Esophagus squamous epithelium (tissue), 4 donors: ENCODE measurements at regions not wholly inside any gene's neighbourhood (a gene's known extent, or its start where the extent isn't known, plus 50 kb on each side); places are given as distances from the start of the nearest gene placed in this dataset.

Experiments used
- CTCF ChIP-seq, 6 experiments: fragments of 450-650 bp in 4 of 6; fragments of 200-600 bp in 2 of 6; sonication (generic) in 2 of 6; IDR thresholded peaks; one replicate each; pipeline ENCODE4 v1.5.1; 2016 to 2019; ENCODE audit warnings: antibody characterized with exemption in 6 of 6, mild to moderate bottlenecking in 4 of 6, moderate library complexity in 4 of 6
- POLR2A ChIP-seq, 4 donors: fragments of 450-650 bp; IDR thresholded peaks; one replicate each; pipeline ENCODE4 v1.6.1; 2017; ENCODE audit warnings: antibody characterized with exemption in 4 of 4, mild to moderate bottlenecking in 4 of 4, moderate library complexity in 3 of 4

- TF ChIP-seq CTCF (IDR thresholded peaks at IDR 0.05), result no peak
- TF ChIP-seq POLR2A (IDR thresholded peaks at IDR 0.05), result no peak
Measured at GRCh38 chr7:108722561-108722960, 152.9 kb downstream of the DNAJB9 start.
